CD1c-positive myeloid dendritic cell (primary cell): ENCODE measurements at regions not wholly inside any gene's neighbourhood (a gene's known extent, or its start where the extent isn't known, plus 50 kb on each side); places are given as distances from the start of the nearest gene placed in this dataset.
"Not testable (repeated sequence)": the region's sequence is repeated elsewhere in the genome, so short reads cannot be mapped to it uniquely, and the experiment has no call there.

Experiments
- DNase-seq: peaks from one replicate; pipeline ENCODE4 v3.0.0-alpha.2; 2016; ENCODE audit errors: extremely low spot score

DNA sequence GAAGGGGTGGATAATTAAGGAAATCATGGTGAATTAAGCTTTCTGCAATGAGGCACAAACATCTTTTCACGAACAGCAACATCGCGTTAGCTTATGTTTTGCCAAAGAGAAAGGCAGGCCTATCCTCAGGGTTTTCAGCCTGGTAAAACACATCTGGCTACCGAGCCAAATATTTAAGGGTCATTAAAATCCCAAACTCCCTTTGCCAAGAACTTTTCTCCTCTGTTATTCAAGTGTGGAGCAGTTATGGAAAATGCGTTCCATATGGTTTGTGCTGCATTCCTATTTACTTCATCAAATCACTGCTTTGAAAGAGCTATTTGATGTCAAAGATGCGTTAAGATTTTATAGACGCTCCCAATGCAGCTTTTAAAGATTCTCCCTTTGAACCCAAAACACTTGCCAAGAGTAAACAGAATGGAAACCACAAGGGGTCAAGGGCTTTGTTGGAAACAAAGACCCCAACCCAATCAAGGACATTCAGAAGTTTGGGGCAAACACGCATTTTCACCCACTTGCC, 308.3 kb upstream of the CDH5 start:
- no peak for DNase-seq

GRCh38 chr16:66057057-66057456, 309.4 kb upstream of the CDH5 start:
- DNase-seq: no peak

- no peak for DNase-seq
Measured at GRCh38 chr16:66054095-66054494, 312.4 kb upstream of the CDH5 start.

DNA sequence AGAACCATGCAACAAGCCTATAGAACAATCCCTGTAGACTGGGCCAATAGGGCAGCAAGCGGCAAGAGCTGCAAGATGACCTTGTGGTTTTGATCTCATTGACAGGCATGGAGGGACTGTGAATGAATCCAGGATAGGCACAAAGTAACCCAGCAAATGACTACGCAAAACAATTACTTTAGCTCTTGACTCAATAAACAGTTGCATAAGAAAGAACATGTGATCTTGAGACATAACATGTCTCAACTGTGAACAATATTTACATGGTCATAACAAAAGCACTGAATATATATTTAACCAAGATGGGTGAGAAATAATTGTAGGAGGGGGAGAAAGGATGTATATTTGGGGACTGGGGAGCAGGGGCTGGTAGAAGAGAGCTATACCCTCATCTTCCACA, 313.7 kb upstream of the CDH5 start:
- no peak for DNase-seq

GRCh38 chr16:66050991-66051390, 315.5 kb upstream of the CDH5 start:
- DNase-seq: no peak

- no peak for DNase-seq
Measured at GRCh38 chr16:66049865-66050264, 316.6 kb upstream of the CDH5 start.

DNA sequence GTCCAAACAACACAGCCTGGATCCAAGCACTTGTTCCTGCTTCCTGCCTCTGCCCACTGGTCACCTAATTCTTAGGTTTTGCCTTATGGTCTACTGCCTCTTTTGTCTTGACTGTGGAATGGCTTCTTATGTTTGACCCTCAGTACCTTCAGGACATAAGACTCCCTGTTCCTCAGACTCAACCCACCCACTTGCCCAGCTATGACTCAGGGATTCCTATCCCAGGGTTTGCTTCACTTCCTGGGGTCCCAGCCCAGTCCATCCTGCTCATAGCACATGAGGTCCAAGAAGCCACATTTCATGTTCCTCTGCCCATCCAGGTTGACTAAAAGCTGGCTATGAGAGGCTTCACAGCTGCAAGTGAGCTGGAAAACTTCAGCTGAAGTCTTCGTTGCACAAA, 320.9 kb upstream of the CDH5 start:
- DNase-seq: no peak

DNA sequence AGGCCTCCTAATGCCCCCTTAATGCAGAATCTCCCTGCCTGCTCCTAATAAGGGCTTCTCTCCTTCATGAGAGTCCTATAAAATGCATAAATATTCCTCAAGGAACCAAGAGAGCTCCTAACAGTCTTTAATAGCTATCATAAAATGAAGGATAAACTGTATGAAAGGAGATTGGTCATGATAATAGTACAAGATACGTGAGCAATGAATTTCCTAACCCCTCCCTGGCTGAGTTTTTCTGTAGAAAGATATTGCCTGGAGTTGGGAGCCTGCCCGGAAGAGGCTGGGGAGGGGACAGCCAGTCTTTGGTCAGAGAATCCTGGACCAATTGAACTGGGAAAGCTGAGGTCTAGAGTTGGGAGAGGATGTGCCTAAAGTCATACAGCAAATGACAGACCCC, 321.9 kb upstream of the CDH5 start:
- no peak for DNase-seq

DNA sequence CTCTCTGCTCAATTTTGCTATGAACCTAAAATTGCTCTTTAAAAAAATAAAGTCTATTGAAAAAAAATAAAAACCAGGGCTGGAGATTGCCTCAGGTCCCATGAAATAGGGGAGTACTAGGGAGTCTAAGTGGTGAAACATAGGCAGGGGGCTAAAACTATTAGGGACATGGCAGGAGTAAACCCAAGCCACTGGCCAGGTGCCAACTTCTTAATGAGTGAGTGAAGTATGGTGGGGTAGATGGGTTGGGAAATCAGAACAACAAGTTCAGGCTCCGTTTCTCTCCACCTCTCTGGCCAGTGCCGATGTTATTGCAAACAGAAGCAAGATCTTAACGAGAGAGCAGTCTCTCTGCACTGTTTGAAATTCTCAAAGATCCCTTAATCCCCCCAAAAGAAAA, 322.4 kb upstream of the CDH5 start:
- no peak for DNase-seq

- no peak for DNase-seq
Measured at GRCh38 chr16:66043326-66043725, 323.2 kb upstream of the CDH5 start.

GRCh38 chr16:66042341-66042740, 324.1 kb upstream of the CDH5 start:
- no peak for DNase-seq

DNA sequence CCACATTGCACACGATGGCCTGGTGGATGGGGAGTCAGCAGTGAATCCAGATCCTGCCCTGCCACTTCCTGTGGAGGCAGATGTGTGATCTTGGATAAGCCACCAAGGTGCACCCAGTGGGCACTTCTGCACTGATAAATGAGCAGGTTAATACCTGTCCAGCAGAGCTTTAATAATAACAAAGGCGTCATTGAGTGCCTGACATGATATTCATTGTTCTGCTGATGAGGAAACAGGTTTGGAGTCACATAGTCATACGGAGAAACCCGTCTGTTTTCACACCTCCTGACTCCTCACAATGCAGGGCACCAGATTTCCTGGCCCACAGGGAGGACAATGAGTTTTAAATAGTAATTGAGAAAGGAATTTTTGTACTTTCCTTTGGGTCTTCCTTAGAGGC, 324.6 kb upstream of the CDH5 start:
- no peak for DNase-seq

GRCh38 chr16:66039793-66040192, 326.7 kb upstream of the CDH5 start:
- DNase-seq: no peak

DNA sequence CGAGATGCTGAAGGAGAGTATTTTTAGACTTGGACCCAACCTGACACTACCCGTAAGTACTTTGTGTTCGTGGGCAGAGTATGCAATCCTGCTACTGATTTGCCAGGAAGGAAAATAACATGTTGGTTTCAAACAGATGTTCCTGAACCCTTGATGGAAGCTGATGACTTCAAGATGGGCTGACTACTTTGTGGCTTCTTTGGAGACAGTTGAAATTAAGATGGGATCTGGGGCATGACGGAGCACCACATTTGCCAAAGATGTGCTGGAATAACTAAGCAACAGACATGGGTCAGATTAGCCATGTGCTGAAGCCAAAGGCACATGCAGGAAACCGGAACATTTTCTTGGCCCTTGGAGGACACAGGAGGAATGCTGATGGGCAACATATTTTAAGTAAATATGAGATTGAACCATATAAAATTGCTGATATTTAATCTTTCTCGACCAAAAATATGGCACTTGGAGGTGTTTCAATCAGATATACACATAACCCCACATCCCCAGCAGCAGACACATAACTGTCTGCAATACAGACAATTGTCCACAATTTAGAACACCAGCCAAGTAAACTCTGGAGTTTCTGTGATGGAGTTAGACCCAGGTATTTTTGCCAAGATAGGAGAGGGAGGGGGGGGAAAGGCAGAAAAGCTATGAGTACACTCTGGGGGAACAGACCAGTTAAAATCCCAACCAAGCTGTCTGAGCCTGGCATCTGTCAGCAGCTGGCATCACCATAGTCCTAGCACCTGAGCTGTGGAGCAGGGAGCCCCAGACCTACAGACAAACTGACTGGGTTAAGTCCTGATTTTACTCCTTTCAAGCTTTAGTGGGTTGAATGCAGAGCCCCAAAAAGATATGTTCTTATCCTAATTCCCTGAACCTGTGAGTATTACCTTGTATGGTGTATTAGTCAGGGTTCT, 329.4 kb upstream of the CDH5 start:
- DNase-seq: no peak

GRCh38 chr16:66036184-66036583, 330.3 kb upstream of the CDH5 start:
- no peak for DNase-seq

DNA sequence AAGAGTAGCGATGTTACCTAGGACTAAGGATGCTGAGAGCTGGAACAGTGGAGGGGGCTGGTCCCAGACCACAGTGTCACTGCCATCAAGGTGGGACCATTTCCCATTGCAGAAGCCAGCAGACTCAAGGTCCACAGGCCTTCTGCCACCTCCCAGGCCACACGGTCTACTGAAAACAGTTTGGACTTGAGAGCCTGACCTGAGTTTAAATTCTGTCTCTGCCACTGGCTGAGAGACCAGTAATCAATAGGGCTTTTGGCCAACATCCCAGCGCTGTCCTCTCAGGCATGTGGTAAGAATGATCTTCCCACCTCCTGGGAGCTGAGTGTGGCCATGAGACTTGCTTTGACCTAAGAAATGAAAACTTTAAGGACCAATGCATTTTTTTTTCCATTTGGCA, 331.4 kb upstream of the CDH5 start:
- DNase-seq: no peak

GRCh38 chr16:66032841-66033240, 333.6 kb upstream of the CDH5 start:
- DNase-seq: no peak

GRCh38 chr16:66030036-66030435, 336.5 kb upstream of the CDH5 start:
- no peak for DNase-seq

- DNase-seq: no peak
Measured at GRCh38 chr16:66028510-66029216, 337.8 kb upstream of the CDH5 start.

DNA sequence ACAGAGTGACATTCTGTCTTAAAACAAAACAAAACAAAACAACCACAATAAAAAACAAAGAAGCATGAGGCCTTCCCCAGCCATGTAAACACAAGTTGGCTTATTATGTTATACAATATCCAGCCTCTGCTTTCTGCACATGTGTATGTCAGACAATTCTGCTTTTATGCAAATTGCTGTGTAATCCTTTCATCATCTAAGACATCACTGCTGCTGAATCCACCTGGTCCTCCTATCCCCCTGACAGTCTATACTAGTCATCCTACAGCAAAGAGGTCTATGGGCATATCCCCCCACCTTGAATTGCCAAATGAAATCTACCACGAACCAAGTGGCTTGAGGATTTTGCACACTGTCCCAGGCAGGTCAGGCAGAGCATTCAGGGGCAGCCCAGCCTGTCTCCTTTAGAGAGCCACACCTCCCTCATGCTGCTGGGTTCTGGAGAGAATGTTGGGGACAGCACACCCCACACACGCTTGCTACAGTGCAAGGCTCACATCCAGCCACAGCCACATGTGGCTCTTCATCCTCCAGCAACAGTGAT, 339.6 kb upstream of the CDH5 start:
- no peak for DNase-seq

- no peak for DNase-seq
Measured at GRCh38 chr16:66026211-66026610, 340.3 kb upstream of the CDH5 start.

DNA sequence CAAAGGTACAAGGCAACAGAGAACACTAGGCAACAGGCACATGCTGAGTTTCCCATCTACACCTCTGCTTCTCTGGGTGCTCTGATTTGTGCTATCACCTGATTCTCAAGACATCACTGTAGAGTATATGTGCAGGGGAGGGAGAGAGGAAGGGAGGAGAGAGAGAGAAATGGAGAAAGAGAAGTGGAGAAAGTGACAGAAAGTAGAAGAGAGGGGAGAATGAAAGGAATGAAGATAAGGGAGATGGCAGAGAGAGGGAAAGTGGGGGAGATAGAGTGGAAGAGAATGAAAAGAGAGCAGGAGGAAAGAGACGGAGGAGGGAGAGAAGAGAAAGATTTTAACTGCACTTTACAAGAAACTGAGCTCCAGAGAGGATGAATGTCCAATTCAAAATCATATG, 340.7 kb upstream of the CDH5 start:
- DNase-seq: no peak

DNA sequence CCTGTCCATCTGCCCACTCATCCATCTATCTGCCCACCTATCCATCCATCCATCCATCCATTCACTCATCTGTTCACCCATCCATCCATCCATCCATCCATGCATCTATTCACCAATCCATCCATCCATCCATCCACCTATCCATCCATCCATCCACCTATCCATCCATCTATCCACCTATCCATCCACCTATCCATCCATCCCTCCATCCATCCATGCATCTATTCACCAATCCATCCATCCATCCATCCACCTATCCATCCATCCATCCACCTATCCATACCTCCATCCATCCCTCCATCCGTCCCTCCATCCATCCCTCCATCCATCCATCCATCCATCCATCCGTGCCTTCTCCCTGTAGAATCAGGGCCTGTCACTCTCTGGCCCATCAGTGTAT, 341.9 kb upstream of the CDH5 start:
- not testable (repeated sequence) for DNase-seq
